GM19035 (cell line): ENCODE measurements at regions not wholly inside any gene's neighbourhood (a gene's known extent, or its start where the extent isn't known, plus 50 kb on each side); places are given as distances from the start of the nearest gene placed in this dataset.

Experiments
- ATAC-seq: cut with Tn5 transposase; IDR thresholded peaks from one replicate; pipeline ENCODE4 v1.9.1; 2021; ENCODE audit not compliant: unreplicated experiment

DNA sequence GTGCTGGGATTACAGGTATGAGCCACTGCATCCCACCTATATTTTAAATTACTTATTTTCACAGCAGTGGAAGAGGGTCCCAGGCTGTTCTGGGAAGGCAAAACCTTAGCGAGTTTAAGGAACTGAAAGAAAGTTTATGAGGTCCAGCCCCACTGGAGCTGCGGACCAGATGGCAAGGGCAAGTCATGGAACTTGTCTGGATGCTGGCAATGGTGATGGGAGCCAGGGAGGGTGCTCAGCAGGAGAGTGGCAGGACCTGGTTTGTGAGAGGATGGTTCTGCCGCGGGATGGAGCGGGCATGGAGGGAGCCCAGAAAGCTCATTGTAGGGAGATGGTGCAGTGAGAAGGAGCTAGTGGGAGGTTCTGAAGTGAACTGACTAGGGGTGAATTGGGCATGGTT lies 50.6 kb upstream of the SLC45A1 start:
- no peak for ATAC-seq

DNA sequence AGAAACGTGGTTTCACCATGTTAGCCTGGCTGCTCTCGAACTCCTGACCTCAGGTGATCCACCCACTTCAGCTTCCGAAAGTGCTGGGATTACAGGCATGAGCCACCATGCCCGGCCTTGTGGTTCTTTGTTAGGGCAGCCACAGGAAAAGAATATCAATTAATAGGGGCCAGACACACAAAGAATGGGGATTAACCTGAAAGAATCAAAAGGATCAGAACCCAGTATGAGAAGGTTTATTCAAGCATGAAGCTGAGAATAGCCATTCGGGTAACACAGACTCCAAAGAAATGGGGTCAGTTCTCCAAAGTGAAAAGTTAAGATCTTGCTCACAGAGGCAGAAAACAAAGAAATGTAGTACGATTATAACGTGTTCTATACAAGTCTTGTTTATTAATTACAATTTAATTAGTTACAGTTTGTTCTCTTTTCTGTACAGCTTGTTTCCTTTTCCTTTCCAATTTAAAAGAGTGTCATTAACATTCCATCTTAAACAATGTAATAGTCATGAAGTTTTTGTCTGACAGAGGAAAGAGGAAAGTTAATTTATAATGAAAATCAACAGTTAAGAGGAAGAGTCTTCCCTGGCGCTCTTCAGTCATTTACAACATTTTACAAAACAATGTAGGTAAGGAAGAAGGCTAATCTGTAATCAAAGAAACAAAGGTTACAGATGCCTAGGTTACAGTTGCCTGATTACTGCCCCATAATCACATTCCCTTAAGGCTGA lies 51.3 kb upstream of the SLC45A1 start:
- ATAC-seq = no peak

DNA sequence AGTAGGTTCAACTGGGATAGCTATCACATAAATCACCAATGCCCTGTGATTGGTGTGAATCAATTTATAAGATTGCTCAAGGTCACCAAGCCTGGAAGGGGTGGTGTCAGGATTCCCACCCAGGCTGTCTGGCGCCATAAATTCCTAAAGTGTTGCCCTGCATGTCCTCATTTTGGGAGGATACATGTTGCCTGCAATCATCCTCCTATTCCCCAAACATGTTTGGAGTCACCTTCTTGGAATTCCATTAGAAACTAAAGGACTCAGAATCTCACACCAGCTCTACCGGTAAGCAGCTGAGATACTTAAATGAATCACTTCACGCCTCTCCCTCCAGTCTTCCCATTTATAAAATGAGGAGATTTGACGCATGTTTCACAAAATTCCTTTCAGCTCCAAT lies 54.1 kb upstream of the SLC45A1 start:
- no peak for ATAC-seq

DNA sequence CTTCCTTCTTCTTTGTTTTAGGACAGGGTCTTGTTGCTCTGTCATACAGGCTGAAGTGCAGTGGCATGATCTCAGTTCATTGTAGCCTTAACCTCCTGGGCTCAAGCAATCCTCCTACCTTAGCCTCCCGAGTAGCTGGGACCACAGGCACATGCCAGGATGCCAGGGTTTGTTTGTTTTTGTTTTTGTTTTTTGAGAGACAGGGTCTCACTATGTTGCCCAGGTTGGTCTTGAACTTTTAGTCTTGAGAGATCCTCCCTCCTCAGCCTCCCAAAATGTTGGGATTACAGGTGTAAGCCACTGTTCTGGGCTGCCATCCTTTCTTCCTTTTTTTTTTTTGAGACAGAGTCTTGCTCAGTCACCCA lies 56.5 kb upstream of the SLC45A1 start:
- ATAC-seq = no peak

DNA sequence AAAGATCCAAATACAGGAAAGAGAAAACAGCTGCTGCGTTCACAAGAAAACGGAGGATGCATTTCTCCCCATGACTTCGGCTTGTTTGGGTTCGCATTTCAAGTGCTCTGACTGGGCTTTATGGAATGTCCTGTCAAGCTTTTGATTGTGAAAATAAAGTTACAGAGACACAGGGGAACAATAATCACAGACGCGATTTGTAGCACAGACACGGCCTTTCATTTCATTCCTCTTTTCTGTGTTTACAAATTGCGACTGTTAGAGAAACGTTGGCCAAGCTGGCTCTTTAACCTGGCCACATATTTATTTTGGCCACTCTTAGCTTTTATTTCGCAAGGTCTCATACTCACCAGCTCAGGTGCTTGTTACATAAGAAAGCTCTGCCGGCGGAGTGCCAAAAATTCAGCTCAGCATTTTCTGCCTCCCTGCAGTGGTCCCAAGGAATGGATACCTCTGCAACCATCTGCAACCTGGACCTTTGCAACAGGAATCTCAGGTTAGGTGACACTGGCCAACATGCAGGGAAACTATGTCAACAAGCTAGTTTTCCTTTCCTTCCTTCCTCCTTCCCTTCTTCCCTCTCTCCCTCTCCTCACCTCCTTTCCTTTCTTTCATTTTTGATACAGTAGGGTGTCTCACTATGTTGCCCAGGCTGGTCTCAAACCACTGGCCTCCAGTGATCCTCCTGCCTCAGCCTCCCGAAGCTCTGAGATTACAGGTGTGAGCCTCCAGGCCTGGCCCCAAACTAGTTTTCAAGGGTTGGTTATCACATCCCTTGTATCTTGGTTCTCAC lies 58.2 kb upstream of the SLC45A1 start:
- ATAC-seq = no peak

DNA sequence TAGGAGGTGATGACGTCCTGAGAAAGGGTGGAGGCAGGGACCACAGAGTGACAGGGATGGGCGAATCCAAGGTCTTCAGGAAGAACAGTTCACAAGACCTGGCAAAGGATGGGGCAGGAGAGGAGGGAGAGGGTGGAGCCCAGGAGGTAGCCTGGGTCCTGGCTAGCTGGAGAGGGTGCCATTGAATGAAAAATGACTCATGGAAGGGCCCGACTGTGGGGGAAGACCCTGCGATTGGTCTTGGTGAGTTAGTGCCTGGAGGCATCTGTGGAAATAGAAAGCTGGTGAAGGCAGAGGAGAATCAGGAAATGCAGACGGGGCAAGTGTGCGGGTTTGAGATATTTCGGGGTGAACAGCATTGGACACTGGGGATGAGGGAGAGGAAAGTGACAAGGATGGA lies 60.3 kb upstream of the SLC45A1 start:
- ATAC-seq = no peak

DNA sequence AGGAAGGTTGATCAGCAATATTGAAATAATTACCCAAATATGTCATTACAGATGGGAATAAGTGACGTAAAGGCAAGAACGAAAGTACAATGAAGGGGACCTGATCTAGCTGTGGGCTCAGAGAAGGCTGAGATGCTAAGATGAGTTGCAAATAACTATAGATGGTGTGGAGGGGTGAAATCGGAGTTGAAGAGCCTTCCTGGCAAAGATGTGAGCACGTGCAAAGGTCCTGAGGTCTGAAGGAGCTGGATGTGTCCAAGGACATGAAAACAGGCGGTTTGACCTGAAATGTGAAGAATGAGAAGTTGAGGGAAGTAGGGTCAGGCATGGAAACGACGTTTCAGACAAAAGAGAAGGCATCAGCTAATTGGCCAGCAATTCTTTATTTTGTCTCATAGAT lies 61.6 kb upstream of the SLC45A1 start:
- ATAC-seq = no peak

DNA sequence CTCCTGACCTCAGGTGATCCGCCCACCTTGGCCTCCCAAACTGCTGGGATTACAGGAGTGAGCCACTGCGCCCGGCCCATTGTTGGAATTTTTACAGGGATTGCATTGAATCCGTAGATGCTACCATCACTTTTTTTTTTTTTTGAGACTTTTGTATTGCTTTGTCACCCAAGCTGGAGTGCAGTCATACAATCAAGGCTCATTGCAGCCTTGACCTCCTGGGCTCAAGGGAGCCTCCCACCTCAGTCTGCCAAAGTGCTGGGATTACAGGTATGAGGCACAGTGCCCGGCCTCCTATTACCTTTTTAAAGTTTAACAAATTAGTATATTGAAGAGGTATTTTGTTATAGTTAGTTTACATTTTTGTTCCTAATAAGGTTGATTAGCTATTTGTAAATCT lies 62.2 kb upstream of the SLC45A1 start:
- no peak for ATAC-seq

DNA sequence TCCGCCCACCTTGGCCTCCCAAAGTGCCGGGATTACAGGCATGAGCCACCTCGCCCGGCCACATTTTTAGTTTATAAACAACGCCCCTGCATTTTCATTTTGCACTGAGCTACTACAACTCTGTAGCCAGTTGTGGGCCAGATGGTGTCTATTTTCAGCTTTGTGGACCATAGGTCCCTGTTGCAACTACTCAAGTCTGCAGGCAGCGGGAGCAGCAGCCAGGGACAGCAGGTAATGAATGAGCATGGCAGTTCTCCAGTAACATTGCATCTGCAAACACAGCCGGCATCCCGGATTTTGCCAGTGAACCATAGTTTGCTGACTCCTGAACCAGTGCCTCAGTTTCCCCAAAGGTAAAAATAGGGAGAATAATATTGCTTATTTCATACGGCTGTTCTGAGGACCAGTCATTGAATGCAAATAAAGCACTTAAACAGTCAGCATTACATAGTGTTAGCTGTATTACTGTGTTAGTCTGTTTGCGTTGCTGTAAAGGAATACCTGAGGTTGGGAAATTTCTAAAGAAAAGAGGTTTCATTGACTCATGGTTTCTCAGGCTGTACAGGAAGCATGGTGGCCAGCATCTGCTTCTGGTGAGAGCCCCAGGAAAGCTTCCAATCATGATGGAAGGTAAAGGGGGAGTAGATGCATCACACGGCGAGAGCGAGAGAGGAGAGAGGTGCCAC lies 65.5 kb upstream of the SLC45A1 start:
- ATAC-seq = no peak

DNA sequence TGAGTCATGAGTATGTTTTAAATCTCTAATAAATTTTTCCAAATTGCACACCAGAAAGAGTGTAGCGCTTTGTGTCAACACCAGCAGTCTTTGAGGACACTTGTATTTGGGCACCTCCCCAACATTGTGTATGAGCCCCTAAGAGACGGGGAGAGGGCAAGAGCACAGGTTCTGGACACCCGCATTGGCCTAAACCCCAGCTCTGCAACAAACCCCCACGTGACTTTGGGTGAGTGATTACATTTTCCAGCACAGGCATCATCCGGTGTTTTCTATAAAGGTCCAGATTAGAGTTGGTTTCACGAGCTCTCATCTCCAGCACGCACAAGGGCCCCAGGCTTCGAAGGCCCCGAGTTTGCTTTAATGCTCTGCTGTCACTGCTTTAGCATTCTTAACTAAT lies 66.3 kb upstream of the SLC45A1 start:
- no peak for ATAC-seq

DNA sequence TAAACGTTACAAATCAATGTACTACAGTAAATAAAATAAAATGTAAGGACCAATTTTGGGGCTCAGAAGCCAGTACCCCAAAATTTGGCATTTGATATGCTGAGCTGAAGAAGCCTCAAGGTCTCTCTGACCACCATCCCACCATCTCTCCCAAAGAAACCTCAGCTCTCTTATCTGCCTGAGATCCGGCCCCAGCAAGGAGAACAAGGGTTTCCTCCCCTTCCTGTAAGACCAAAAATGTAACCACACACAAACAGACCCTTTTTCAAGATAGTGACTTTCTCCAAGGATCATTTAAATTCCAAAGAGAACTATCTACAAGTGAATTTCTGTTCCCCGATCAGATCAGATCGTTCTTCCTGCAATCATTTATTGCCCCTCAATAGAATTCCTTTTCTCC lies 68.1 kb upstream of the SLC45A1 start:
- ATAC-seq = no peak

DNA sequence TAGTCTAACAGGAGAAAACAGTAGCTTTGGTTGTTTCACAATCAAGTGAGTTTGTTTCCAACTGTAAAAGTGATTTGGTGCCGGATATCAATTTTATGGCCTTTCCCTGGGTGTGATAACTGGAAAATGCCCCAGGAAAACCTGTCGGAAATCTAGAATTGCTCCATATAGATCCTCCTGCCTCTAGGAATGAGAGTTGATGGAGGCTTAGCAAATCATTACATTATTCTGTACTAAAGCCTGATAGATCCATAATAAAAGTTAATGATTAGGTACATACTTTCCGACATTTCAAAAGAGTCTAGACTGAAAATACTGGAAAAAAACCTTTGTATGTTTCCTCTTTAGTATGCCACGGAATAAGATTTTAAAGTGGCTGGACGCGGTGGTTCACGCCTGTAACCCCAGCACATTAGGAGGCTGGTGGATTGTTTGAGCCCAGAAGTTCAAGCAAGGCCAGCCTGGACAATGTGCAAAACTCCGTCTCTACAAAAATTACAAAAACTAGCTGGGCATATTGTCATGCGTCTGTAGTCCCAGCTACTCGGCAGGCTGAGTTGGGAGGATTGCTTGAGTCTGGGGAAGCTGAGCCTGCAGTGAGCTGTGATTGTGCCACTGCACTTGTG lies 70.0 kb upstream of the SLC45A1 start:
- no peak for ATAC-seq

DNA sequence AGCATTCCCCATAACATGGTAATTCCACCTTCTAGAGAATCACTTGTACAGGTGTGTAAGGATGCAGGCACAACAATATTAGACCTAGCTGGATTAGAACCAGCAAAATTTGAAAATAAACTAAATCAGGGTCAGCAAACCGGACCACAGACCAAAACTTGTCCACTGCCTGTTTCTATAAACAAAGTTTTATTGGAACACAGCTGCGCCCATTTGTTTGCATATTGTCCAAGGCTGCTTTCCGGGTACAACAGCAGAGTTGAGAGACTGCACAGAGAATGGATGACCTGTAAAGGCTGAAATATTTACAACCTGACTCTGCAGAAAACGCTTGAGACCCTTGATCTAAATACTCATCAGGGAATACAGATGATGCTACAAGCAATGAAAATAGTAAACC lies 73.6 kb upstream of the SLC45A1 start:
- no peak for ATAC-seq

DNA sequence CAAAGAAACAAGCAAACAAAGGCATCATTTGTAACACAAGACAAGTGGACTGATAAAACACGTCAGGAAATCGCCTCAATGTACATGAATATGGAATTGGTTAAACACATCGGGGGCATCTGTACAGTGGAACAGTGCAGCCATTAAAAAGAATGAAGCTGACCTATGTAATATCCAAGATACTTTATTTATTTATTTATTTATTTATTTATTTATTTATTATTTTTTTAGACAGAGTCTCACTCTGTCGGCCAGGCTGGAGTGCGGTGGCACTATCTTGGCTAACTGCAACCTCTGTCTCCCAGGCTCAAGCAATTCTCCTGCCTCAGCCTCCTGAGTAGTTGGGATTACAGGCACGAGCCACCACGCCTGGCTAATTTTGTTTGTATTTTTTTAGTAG lies 75.4 kb upstream of the SLC45A1 start:
- no peak for ATAC-seq

DNA sequence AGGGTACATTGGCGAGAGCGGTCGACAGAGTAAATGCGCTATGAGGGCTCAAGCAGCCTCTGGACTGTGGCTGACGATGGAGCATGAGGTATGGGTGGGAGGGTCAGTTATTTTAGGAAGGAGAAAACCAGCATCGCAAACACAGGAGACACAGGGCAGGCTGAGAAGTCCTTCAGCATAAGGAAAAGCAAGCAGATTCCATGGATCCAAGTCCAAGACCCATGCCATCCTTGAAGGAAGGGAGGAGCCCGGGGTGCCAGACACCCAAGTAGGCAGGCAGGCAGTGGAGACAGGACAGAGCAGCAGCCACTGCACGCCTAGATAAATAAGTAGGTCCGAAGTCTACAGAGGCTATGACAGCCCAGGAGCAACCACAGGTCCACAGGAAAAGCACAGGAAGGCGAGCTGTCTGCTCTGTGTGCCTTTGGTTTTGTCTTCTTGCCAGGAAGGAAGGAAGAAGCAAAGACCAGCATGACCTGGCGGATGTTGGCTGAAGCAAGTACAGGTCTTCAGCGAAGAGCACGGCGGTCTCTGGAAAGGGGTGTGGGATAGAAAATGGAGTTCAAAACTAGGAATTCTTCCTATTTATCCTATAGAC lies 76.4 kb upstream of the SLC45A1 start:
- no peak for ATAC-seq

DNA sequence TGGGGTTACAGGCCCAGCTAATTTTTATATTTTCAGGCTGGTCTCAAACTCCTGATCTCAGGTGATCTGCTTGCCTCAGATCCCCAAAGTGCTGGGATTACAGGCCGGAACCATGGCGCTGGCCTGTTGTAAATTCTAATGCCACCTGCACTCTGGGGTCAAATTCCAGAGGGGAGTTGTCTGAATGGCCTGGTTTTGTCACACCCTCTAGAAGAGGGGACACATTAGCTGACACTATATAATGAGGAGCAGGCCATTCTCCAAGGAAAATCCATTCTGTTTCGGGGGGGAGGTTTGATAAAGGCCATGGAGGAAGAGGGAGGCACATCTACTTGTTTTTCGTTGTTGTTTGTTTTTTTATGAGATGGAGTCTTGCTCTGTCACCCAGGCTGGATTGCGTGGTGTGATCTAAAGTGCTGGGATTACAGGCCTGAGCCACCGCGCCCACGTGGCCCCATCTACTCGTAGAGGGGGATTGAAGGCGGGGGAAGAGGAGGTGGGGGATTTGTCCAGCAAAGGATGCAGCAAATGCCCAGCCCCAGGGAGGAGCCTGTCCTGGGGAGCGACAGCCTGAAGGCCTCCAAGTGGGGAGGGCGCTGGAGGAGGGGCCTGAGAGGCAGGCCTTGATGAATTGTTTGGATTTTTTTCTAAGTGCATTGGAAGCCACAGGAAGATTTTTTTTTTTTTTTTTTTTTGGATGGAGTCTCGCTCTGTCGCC lies 78.4 kb upstream of the SLC45A1 start:
- no peak for ATAC-seq

DNA sequence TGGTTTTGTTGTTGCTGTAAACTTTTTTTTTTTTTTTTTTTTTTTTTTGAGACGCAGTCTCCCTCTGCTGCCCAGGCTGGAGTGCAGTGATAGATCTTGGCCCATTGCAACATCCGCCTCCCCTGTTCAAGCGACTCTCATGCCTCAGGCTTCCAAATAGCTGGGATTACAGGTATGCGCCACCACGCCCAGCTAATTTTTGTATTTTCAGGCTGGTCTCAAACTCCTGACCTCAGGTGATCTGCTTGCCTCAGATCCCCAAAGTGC lies 78.9 kb upstream of the SLC45A1 start:
- ATAC-seq = no peak

DNA sequence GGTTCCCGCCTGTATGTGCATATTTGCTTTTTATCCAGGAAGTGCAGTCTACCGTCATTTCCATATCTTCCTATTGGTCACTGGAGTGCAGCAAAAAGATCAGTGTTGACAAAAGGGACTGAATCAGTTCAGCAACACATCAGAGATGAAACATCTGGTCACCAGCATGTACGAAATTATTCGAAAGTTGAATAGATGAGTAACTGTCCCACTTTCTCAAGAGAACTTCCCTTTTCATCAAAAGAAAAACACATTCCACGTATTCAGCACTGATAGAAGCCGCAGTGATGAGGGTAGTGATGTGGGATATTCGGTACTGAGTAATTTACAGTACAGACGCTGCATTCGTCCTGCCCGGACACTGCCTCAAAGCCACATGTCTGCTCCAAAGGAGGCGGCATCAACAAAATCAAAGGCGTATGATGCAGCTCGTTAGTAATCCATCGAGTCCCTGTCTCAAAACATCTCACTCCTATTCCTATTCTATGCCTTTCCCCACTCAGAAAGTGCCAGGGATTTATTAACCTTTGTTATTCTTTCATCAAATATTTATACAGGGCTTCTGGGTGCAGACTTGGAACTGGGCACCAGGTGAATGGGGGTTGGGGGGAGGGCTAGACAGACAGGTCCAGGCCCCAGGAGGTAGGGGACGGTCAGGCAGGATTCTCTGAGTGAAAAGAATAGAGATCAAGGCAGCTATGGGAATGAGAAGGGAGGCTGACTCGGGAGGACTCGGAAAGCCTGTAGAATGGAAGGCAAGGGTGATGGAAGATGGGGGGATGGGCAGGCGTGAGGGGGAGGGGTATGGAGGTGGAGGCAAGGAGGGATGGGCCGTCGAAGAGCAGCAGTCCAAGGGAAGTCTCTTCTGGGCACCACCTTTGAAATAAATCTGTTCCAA lies 79.5 kb upstream of the SLC45A1 start:
- no peak for ATAC-seq

DNA sequence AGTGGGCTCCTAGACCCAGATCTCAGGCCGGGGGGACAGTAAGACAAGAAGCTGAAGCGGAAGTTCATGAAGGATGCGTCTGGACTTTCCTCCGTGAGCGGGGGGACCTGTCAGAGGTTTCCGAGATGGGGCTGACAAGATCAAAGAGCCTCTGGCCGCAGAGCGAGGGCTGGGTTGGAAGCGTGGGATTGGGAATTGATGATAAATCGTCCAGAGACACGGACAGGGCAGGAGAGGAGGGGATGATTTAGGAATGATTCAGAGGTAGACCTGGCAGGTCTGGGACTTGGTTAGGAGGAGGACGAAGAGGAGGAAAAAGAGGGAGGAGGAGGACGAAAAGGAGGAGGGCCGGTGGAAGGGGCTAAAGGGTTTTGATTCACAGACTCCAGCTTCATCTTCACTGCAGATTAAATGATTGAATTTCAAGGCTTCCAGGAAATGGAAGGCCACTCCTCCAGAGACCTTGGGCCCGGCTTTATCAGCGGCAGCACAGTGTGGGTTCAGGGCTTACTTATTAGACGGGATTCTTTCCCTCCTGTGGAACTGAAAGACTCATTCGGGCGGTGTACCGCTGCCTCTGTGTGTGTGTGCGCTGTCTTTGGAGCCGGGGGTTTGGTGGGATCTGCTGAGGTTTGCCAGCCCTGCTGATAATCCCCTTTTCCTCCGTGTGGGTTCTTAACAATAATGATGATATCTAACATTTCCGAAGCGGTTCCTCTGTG lies 85.7 kb upstream of the SLC45A1 start:
- no peak for ATAC-seq
